HG03064 (cell line): ENCODE measurements at regions not wholly inside any gene's neighbourhood (a gene's known extent, or its start where the extent isn't known, plus 50 kb on each side); places are given as distances from the start of the nearest gene placed in this dataset.
"Not testable (repeated sequence)": the region's sequence is repeated elsewhere in the genome, so short reads cannot be mapped to it uniquely, and the experiment has no call there.

Experiments used
- ATAC-seq: cut with Tn5 transposase; IDR thresholded peaks from one replicate; pipeline ENCODE4 v1.9.1; 2021; ENCODE audit warnings: low read depth; ENCODE audit not compliant: unreplicated experiment

DNA sequence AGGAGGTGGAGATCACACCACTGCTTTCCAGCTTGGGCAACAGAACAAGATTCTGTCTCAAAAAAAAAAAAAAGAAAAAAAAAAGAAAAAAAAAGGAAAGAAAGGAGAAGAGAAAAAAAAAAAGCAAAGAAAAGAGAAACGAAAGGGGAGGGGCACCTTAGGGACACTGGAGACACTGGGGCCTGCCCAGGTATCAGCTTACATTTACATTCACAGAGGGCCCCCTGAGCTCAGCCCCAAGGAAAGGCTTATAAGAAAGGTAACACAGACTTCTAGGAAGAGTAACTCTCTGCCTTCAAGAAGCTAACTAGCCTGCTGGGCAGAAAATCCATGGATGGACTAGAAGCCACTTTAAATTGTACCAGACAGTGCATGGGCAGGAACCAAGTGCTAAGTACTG lies 108.8 kb downstream of the NPY start:
- no peak for ATAC-seq

DNA sequence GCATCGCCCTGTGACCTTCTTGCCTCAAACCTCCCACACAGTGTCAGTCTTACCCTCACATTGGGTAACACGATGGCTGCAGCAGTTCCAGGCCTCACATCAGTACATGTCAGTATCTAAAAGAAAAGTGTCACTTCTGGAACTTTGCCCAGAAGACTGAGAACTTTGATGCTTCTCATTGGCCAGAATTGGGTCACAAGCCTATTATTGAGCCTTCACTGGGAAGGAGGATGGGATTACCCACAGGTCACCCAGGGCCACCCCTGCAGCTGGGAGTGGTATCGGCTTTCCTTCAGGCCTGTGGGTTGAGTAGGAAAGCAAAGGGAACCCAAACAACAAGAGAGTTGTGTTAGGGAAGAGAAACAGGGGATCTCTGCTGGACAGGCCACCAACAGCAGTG lies 111.5 kb downstream of the NPY start:
- ATAC-seq: no peak

DNA sequence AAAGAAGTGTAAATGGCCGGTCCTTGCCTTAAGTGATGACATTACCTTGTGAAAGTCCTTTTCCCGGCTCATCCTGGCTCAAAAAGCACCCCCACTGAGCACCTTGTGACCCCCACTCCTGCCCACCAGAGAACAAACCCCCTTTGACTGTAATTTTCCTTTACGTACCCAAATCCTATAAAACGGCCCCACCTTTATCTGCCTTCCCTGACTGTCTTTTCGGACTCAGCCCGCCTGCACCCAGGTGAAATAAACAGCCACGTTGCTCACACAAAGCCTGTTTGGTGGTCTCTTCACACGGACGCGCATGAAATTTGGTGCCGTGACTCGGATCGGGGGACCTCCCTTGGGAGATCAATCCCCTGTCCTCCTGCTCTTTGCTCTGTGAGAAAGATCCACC lies 112.4 kb downstream of the NPY start:
- ATAC-seq: not testable (repeated sequence)

DNA sequence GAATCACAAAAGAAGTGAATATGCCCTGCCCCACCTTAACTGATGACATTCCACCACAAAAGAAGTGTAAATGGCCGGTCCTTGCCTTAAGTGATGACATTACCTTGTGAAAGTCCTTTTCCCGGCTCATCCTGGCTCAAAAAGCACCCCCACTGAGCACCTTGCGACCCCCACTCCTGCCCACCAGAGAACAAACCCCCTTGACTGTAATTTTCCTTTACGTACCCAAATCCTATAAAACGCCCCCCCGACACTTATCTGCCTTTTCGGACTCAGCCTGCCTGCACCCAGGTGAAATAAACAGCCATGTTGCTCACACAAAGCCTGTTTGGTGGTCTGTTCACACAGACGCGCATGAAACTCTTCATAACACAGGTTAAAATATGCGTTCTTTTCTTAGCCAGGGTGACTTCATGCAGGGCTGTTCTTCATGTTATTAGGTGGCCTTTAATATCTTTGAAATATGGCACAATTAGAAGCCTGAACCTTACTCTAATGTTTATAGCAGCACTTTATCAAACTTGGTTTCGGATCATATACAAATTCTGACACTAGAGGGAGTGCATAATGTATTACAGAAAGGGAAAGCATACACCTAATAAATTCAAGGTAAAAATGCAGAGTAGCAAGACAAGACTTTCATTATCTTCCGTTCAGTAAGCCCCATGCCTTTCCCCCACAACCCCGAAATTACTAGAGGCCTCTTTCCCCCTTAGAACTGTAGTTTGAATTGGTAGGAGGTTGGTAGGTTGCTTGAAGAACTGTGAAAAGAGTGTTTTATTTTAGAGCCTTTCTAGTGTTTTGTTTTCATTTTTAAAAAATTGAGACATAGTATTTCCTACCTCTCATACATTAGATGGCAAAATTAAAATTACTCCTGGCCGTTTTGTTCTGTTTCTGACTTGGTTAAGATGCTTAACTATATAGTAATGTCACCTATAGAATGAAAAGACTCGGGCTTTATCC lies 117.9 kb downstream of the NPY start:
- ATAC-seq: peak; percentile 72

DNA sequence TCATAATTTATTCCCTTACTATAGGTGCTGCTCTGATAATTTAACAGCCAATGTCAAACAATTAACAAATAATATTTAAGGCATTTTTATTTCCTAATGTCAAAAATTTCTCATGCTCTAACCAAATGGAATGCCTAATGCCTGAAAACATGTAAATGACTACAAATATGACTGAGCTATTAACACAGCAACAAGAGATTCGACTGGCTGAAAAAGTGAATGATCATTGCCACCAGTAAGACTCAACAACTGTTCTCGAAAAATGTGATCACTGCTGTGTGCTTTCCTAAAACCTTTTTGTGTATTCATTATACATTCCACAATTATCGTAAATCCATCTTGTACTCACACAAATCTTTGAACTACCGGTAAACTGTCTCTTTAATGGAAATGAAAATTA lies 118.7 kb downstream of the NPY start:
- ATAC-seq: no peak

DNA sequence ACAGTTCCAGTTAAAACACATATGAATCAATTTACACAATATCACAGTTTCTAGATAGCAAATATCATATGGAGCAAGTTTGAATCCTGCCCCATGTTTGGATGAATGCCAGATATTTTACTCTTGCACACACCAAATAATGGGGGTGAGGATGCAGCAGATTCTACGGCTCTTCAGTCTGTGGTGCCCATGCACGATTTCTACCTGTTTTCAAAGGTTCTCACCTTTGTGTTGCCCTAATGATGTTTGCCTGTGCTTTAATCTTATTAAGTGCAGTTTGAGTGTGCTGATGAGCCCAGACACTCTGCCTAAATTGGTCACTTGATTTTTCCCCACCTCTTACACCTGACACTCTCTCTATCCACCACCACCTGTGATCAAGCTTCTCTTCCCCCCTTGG lies 119.6 kb downstream of the NPY start:
- ATAC-seq: no peak

DNA sequence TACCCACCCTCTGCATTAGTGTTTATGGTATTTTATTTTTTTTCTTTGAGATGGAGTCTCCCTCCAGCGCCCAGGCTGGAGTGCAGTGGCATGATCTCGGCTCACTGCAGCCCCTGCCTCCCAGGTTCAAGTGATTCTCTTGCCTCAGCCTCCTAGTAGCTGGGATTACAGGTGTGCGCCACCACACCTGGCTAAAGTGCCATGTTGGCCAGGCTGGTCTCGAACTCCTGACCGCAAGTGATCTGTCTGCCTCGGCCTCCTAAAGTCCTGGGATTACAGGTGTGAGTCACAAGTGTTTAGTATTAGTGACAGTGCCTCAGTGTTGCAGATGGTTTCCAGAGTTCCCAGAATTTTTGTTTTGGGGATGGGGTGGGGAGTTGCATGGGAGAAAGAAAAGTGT lies 120.3 kb downstream of the NPY start:
- ATAC-seq: no peak

DNA sequence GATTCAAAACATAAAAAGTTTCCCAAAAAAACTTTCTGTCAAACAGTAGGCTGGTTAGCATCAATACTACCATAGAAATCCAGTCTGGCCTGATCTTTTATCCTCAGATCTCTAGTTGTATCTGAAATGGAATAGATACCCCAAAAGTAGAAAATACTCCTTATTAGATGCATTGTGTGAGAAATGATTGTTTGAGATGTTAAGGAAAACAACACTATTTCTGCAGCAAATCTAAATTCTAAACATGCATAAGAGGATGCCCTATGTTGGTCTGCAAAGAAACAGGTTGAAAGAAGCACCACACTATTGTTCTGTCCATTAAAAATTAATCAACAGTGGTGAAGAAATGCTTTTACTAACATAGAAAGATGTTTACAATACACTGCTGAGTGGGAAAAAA lies 121.0 kb downstream of the NPY start:
- ATAC-seq: no peak

DNA sequence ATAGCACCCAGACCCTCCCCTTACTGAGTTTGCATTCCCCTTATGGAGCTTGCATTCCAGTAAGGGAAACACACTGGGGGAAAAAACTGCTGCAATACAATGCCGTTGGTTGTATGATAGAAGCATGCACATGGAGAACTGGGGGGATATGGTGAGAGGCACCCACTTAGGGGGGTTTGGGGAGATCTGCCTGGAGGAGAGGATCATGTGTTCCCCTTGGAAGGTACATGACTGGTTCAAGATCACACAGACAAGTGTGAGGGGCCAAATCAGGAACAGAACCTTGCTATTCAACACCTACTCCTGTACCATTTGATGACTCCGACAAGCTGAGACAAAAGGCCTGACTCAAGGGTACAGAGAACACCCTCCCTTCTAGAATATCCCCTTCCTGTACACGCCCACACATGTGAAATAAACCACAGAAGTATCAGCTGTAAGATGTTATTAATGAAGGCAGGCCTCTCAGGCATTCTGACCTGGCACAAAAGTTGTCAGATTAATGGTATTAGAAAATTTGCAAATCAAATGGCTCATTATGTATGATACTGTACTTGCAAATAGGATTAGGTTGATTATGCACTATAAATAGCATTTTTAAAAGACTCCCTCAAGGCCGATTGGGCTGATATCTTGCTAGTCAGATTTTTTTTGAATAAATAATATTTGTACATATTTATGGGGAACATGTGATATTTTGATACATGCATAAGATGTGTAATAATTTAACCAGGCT lies 122.2 kb downstream of the NPY start:
- ATAC-seq: no peak

DNA sequence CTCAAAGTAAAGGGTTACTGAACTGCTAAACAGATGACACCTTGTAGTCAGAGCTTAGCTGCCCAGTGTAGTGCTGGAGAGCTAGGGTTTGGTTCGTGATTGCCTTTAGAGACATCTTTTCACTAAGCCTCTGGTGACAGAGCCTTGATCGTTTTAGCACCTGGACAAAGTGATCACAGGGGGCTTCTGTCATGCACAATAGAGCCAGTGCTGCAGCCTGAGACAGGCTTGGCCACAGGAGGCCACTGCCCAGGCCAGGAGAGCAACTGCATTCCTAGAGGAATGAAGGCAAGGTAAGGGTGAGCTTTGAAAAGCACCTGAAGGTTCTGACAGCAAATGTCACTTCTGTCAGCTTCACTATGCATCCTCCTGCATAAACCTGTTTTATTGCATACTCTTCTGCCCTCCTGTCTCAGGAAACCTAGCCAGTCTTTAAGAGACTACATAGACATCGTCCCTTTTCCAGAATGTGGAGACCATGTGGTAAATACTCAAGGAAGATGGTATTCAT lies 122.9 kb downstream of the NPY start:
- ATAC-seq: no peak

DNA sequence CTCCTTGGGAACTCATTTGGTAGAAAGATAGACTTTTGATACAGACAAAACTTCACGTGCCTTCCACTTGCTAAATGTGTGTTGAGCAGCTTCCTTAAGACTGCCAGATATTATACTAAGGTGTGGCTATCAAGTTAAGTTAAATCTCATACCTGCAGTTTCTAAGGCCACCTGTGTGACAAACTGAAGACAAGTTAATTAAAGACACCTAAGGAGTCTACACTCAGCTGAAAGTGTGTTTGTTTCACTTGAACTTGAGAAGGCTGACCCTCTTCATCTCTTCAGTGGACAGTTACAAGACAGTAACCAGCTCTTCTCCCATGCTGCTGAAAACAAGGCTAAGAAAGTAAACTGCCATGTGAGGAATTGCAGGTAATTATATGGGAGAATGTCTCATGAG lies 124.0 kb downstream of the NPY start:
- no peak for ATAC-seq

DNA sequence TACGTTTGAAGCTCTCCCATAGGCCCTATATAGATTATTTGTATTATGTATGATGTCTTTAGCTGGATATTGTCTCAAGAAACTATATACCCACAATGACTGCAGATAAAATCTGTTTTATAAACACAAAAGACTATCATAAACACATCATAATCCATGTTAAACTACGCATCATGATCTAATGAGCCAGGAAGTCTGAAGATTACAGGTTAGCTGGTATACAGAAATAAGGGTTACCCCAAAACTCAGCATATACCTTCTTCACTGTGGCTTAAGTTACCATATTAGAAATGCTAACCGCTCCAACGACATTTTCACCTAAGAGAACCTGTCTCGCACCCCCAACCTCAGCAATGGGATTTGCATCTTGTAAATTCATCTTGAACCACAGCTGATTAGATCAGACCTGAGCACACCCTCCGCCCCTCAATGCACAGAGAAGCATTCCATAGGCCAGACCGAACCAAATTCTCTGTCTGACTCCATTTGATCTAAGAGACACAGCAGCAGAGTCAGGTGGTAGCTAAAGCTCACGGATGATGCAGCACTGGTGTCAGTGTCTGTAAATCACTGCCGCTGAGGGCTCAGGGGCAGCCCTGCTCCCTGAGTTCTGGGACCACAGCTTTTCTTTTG lies 124.9 kb downstream of the NPY start:
- no peak for ATAC-seq

DNA sequence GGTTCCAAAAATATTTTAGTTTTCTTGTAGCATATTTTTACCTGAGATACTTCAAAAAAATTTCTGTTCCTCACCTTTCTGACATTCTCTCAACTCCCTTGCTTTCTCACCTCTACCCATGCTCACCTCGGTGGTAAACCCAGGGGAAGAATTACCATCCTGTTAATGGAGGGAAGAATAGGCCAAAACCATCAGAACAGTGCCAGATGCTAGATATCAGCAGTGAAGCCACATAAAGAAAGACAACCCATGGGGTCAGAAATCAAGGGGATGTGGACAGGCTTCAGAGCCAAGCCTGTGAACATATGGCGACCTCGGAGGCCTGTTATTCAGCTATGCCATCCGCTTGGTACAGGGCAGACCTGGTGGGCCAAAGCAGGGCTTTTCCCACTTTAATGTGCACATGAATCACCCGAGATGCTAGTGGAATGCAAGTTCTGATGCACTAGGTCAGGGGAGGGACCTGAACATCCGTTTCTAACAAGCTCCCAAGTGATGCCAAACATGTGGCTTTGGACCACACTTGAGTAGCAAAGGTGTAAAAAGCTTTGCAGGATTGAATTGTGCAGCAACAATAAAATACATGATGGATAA lies 125.5 kb downstream of the NPY start:
- no peak for ATAC-seq

DNA sequence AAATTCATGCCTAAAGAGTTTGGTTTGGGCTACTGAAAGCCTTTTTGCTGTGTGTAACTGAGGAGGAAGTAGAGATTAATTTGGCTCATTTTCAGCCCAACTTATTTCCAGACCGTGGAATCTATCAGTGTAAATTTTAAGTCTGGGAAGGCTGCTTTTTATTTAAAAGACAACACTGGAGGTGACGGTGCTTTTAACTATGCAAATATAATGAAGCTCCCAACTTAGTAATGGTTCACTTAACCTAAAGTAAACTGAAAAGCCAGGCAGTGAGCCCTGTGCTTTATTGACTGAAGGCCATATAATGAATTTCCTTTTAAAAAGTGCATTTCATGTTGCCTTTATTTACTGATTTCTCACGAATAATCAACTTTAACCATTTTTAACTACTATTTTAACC lies 127.2 kb downstream of the NPY start:
- ATAC-seq: no peak

DNA sequence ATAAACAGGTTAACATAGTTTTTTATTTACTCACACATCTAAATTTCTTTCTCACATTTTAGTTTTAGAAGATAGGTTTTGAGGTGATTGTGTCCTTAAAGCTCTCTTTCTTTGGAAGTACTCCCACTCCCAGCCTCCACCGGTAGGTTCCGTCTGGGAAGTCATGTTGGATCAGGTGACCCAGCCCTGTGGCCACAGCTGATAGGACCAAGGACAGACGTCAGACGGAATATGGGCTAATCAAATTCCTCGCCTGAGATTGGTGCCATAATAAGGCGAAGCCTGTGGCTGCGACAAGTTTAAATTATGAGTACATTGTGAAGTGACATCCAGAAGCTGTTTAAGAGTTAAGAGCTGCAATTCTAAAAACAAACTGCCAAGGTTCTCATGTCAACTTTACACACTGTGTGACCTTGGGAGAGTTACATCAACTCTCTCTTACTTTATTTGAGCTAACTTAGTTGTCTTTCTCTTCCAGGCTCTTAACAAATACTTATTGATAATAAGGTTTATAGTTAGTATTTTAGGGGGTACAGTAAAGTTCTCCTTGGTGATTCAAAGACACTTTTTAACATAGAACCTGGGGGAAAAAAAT lies 133.6 kb downstream of the NPY start:
- no peak for ATAC-seq

DNA sequence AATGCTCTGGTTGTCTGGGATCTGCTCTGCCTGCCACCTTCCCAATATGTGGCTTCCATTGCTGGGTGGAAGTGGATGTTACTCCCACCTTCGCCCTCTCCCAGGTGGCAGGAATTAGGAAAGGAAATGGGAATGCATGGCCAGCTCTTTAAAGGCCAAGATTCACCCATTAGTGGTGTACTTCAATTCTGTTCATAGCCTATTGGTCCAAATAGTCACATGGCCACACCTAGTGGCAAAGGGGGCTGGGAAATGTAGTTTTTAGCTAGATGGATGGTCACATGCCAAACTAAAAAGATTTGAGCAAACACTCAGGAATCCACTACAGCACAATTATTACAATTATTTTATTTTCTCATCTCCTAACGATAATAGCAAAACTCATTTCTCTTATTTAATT lies 135.1 kb downstream of the NPY start:
- ATAC-seq: no peak

DNA sequence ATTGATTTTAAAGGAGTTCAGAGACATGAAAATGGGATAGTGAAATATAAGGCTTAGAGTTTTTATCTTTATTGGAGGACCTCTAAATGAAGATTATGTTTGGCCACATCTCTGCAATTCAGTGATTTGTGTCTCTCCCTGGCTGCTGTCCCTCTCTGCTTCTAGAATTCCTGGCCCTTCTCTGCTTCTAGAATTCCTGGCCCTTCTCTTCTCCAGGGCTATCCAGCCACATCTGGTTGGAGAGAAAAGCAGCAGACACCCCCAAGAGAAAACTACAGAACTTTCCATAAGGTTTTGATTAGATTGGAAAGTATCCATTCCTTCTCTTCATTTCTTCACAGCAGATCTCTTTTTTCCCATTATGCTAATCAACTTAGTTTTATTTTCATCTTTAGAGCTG lies 135.5 kb downstream of the NPY start:
- no peak for ATAC-seq

DNA sequence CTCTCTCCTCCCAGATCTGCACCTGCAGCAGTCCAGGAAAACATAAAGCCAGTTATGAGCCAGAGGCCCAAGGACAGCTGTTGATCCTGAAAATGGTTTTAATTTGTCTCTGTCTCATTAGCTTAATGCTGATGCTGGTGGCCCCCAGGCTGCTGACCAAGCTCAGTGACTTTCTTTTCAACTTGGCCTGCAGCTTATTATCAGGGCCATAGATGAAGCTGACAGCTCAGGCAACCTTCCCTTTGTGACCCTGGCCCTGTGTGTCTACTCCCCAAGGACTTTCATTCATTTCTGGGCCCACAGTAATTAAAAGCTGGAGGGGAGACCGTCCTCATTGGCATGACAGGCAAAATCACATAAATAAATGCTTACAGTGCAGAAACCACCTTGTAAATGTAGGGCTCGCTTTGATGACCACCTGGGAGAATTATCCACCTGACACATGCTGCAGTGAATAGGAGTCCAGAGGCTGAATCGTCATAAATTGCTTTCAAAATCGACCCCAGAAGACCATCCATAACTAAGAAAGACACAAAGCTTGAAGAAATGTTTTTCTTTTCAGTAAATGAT lies 138.5 kb downstream of the NPY start:
- ATAC-seq: no peak

DNA sequence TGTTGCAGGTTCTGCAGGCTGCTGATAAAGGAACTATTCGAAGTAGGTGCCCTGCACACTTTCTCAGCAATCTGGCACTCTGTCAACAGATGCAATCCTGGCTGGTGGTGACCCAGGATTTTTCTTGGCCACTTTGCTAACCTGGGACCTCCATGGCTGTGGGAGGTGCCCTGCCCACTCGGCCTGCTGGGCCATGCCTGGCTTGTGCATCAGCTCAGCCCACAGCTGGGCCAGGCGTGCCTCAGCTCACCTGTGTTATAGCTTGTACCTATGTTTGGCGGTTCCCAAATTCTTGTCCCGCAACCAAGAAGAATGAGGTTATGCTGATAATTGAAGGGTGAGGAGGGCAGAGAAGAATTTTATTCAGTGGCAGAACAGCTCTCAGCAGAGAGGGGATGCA lies 141.7 kb downstream of the NPY start:
- no peak for ATAC-seq

DNA sequence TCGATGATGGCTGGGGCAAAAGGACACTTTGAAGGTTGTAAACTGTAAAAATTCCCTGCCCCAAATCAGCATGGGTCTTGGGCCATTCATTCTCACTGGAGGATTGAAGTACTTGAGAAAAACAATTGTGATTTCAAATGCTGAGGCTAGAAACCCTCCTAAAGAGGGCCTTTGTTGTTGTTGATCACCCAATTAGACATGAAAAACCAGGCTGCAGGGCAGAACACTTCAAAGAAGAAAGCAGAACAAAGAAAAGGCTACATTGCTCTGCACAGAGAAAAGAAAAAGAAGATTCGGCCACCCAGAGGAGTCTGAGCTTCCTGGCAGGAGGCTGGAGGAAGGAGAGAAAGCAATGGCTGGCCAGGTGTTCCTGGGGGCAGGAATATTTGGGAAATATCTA lies 143.1 kb downstream of the NPY start:
- no peak for ATAC-seq
